ENCODE measurements at regions not wholly inside any gene's neighbourhood (a gene's known extent, or its start where the extent isn't known, plus 50 kb on each side); places are given as distances from the start of the nearest gene placed in this dataset.

DNA sequence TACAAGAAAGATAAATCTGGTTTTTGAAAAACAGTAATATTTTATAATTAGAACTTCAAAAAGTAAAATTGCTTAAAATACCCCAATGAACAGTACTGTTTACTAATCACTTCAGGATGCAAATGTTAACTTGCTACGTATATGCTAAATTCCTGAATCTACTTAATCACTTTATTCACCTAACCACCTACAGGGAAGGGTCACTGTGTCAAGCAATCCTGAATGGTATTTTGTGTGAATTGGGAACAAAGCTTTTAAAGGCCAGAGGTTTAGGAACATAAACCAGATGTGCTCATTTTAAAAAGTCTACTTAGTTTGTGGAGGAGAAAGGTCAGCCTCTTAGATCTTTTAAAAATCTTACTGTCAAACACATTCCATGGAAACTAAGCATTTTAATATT is 1143.0 kb upstream of the ADGRL2 start:
- TF ChIP-seq, protein P1, sequence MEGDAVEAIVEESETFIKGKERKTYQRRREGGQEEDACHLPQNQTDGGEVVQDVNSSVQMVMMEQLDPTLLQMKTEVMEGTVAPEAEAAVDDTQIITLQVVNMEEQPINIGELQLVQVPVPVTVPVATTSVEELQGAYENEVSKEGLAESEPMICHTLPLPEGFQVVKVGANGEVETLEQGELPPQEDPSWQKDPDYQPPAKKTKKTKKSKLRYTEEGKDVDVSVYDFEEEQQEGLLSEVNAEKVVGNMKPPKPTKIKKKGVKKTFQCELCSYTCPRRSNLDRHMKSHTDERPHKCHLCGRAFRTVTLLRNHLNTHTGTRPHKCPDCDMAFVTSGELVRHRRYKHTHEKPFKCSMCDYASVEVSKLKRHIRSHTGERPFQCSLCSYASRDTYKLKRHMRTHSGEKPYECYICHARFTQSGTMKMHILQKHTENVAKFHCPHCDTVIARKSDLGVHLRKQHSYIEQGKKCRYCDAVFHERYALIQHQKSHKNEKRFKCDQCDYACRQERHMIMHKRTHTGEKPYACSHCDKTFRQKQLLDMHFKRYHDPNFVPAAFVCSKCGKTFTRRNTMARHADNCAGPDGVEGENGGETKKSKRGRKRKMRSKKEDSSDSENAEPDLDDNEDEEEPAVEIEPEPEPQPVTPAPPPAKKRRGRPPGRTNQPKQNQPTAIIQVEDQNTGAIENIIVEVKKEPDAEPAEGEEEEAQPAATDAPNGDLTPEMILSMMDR (IDR thresholded peaks at IDR 0.05), result no peak
- no peak for TF ChIP-seq POLR2A (IDR thresholded peaks at IDR 0.05)

Measured in prostate gland (tissue), 2 donors.